ENCODE measurements at regions not wholly inside any gene's neighbourhood (a gene's known extent, or its start where the extent isn't known, plus 50 kb on each side); places are given as distances from the start of the nearest gene placed in this dataset.

DNA sequence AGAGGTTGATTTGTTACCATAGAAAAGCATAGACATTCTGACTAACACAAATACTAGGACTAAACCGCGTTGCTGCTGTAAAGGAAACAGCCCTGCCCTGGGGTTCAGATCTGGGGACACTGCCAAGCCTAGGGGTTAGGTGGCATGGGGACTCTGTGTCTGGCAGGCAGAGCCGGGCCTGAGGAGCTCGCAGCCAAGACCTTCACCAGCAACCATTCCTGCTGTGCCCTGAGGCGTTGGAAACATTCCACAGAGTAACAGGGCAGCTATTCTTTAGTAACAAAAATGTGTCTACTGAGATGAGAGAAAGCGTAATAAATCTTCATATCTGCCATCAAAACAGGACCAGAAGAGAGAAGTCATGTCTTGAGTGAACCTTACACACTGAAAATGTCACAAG, 280.5 kb downstream of the POM121L12 start:
- TF ChIP-seq, protein P1, sequence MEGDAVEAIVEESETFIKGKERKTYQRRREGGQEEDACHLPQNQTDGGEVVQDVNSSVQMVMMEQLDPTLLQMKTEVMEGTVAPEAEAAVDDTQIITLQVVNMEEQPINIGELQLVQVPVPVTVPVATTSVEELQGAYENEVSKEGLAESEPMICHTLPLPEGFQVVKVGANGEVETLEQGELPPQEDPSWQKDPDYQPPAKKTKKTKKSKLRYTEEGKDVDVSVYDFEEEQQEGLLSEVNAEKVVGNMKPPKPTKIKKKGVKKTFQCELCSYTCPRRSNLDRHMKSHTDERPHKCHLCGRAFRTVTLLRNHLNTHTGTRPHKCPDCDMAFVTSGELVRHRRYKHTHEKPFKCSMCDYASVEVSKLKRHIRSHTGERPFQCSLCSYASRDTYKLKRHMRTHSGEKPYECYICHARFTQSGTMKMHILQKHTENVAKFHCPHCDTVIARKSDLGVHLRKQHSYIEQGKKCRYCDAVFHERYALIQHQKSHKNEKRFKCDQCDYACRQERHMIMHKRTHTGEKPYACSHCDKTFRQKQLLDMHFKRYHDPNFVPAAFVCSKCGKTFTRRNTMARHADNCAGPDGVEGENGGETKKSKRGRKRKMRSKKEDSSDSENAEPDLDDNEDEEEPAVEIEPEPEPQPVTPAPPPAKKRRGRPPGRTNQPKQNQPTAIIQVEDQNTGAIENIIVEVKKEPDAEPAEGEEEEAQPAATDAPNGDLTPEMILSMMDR (IDR thresholded peaks at IDR 0.05), result no peak
- TF ChIP-seq EP300 (IDR thresholded peaks at IDR 0.05), result no peak
- no peak for TF ChIP-seq POLR2A (IDR thresholded peaks at IDR 0.05)
